Cardiac septum (tissue), 1 donor: ENCODE measurements at regions not wholly inside any gene's neighbourhood (a gene's known extent, or its start where the extent isn't known, plus 50 kb on each side); places are given as distances from the start of the nearest gene placed in this dataset.
"Not testable (repeated sequence)": the region's sequence is repeated elsewhere in the genome, so short reads cannot be mapped to it uniquely, and the experiment has no call there.

Experiments
- DNase-seq: peaks from one replicate; pipeline ENCODE4 v3.0.0-alpha.2; 2020; ENCODE audit warnings: low spot score
- intact Hi-C: fragments of 100-400 bp; cut with DNase I; formaldehyde crosslinking; loops from one replicate; pipeline ENCODE4 v1.14.0; 2022
- donor health status: DM: no; HTN: no; CAD: no.

- intact Hi-C loops, DNase-seq: not testable (repeated sequence)
Measured at GRCh38 chr1:182299054-182299727, 92.4 kb downstream of the GLUL start.

GRCh38 chr1:182297335-182297734 is 94.3 kb downstream of the GLUL start:
- DNase-seq, result no peak
- intact Hi-C loops, result no loop called here

GRCh38 chr1:182295697-182296096 is 95.9 kb downstream of the GLUL start:
- no peak for DNase-seq
- intact Hi-C loops, result no loop called here

- DNase-seq, result no peak
- intact Hi-C loops, result loop anchor here (5.0 kb wide), 2 partner anchors 36 to 56 kb away; no protein-coding TSS in a partner anchor
Measured at GRCh38 chr1:182293119-182293589, 98.4 kb downstream of the GLUL start.

- intact Hi-C loops, result loop anchor here (5.0 kb wide), 2 partner anchors 35 to 55 kb away; no protein-coding TSS in a partner anchor
- DNase-seq, result no peak
Measured at GRCh38 chr1:182292193-182292741, 99.3 kb downstream of the GLUL start.

- DNase-seq, result no peak
- intact Hi-C loops, result loop anchor here (5.0 kb wide), 2 partner anchors 34 to 54 kb away; no protein-coding TSS in a partner anchor
Measured at GRCh38 chr1:182291584-182292192, 99.9 kb downstream of the GLUL start.

- intact Hi-C loops, result no loop called here
- no peak for DNase-seq
Measured at GRCh38 chr1:182288749-182289604, 102.6 kb downstream of the GLUL start.

GRCh38 chr1:182286761-182287160 is 104.8 kb downstream of the GLUL start:
- intact Hi-C loops, result no loop called here
- DNase-seq, result no peak

GRCh38 chr1:182283746-182284544 is 107.6 kb downstream of the GLUL start:
- no peak for DNase-seq
- intact Hi-C loops, result no loop called here

GRCh38 chr1:182281541-182281940 is 110.0 kb downstream of the GLUL start:
- intact Hi-C loops, result no loop called here
- no peak for DNase-seq

- no peak for DNase-seq
- intact Hi-C loops, result no loop called here
Measured at GRCh38 chr1:182280504-182280900, 111.1 kb downstream of the GLUL start.

GRCh38 chr1:182279724-182280503 is 111.7 kb downstream of the GLUL start:
- intact Hi-C loops, result no loop called here
- no peak for DNase-seq

GRCh38 chr1:182279302-182279701 is 112.3 kb downstream of the GLUL start:
- DNase-seq, result no peak
- intact Hi-C loops, result no loop called here

GRCh38 chr1:182278144-182279054 is 113.2 kb downstream of the GLUL start:
- DNase-seq, result no peak
- intact Hi-C loops, result no loop called here

- intact Hi-C loops, result no loop called here
- no peak for DNase-seq
Measured at GRCh38 chr1:182275271-182275670, 116.3 kb downstream of the GLUL start.

- intact Hi-C loops, result no loop called here
Measured at GRCh38 chr1:182274618-182275017, 117.0 kb downstream of the GLUL start.

GRCh38 chr1:182270731-182271130 is 120.9 kb downstream of the GLUL start:
- DNase-seq, result no peak
- intact Hi-C loops, result no loop called here

More at GRCh38 chr1:182274618-182275017, 117.0 kb downstream of the GLUL start:
- DNase-seq, result no peak
